Fibroblast of lung (primary cell): ENCODE measurements at regions not wholly inside any gene's neighbourhood (a gene's known extent, or its start where the extent isn't known, plus 50 kb on each side); places are given as distances from the start of the nearest gene placed in this dataset.

Experiments used
- EZH2 ChIP-seq: IDR thresholded peaks from 2 replicates; pipeline ENCODE4 v1.5.1; 2012; ENCODE audit warnings: low read length, control low read depth, mild to moderate bottlenecking; ENCODE audit errors: missing control alignments
- TF ChIP-seq, protein P1 (sequence below), 2 donors: IDR thresholded peaks in 1 of 2; conservative IDR thresholded peaks in 1 of 2; 1 replicate in 1 of 2; 2 replicates in 1 of 2; pipeline ENCODE4 v1.5.1; 2011 to 2012; ENCODE audit warnings: low read length in 2 of 2, control low read depth in 1 of 2, inconsistent platforms in 1 of 2, low read depth in 1 of 2, mild to moderate bottlenecking in 1 of 2

DNA sequence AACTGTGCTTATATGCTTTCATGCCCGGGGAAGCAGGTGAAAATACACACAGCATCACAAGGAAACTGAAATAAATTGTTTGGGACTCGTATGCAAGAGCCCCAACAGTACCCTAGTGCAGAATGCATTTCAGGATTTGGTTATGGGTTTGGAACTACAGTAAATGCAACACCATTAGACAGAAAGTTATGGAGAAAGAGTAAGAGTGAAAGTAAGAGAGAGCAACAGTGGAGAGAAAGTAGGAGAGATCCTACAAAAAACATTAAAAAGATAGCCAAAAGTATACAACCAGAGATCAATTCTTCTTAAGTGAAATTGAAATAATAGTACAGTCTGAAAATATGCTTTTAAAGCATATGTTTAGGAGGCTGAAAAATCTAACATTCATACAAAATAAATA, 231.1 kb downstream of the TFEC start:
- TF ChIP-seq, protein P1, sequence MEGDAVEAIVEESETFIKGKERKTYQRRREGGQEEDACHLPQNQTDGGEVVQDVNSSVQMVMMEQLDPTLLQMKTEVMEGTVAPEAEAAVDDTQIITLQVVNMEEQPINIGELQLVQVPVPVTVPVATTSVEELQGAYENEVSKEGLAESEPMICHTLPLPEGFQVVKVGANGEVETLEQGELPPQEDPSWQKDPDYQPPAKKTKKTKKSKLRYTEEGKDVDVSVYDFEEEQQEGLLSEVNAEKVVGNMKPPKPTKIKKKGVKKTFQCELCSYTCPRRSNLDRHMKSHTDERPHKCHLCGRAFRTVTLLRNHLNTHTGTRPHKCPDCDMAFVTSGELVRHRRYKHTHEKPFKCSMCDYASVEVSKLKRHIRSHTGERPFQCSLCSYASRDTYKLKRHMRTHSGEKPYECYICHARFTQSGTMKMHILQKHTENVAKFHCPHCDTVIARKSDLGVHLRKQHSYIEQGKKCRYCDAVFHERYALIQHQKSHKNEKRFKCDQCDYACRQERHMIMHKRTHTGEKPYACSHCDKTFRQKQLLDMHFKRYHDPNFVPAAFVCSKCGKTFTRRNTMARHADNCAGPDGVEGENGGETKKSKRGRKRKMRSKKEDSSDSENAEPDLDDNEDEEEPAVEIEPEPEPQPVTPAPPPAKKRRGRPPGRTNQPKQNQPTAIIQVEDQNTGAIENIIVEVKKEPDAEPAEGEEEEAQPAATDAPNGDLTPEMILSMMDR (conservative IDR thresholded peaks at IDR 0.05 in 1 of 2, IDR thresholded peaks at IDR 0.05 in 1 of 2; ENCODE audit: low read depth in 1 of 2, low read length in 2 of 2) = no peak
- no peak for TF ChIP-seq EZH2
